Smooth muscle cell of the brain vasculature (primary cell): ENCODE measurements at regions not wholly inside any gene's neighbourhood (a gene's known extent, or its start where the extent isn't known, plus 50 kb on each side); places are given as distances from the start of the nearest gene placed in this dataset.

Source experiments
- DNase-seq: peaks from one replicate; pipeline ENCODE4 v3.0.0-alpha.2; 2012; ENCODE audit warnings: low read depth, low spot score

GRCh38 chr1:78792756-78793155, 143.1 kb downstream of the IFI44 start:
- no peak for DNase-seq

DNA sequence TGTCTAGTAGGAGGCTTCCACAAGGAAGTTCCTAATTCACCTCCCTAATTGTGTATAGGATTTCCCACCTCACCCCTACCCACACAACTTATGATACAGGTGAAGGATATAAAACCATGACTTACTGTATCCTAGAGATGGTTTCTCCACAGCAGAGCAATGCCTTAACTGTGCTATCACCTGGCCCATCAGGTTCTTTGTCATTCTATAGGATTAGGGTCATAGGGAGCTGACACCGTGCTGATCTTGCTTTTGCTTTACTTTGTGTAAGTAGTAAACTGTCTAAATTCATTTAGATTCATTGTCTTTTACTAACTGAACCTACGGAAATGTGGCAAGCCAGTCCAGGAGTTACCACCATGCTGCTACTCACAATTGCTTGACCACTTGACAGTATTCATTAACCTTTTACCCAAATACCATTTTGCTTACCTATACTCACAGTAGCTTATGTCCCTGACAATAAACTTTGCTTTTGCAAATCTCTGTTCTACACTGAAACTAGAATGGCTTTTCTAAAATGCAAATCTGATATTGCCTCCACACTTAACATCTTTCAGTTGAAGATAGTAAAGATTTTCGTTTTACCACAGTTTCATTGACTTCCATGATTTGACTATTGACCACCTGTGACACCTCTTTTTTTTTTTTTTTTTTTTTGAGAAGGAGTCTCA, 147.6 kb downstream of the IFI44 start:
- no peak for DNase-seq

DNA sequence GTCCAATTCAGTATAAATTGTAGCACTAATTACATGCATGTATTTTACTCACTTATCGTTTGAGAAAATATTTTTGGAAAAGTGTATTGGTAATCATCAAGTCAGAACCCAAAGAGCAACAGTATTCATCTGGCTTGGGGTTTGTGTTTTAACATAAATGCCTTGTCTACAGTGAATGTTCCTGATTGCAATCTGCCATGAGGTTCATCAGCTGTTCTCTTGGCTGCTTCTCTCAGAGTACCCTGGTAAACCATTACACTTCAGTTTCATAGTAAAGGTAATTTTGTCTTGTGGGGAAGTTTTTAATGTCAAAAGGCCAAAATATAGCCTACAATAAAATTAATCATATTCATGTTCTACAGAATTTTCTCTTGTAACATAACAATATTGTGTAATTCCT, 150.3 kb downstream of the IFI44 start:
- no peak for DNase-seq

DNA sequence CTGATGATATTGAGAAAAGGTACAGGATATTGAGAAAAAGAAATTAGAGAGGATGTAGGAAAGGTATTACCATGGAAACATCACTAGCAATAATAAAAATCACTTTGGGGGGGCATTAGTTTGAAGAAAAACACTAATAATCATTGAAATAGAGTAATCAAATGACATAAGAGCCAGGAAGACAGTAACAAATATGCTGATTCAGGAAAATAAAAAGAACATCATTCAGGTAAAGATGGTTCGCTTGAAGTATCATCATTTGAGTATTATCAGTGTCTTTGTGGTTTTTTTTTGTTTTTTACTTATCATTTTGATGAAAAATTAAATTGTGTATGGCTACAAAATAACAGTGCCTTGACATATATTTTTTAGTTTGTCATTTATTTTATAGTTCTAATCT, 164.5 kb downstream of the IFI44 start:
- no peak for DNase-seq

- DNase-seq, result no peak
Measured at GRCh38 chr1:78825561-78825960, 175.9 kb downstream of the IFI44 start.

DNA sequence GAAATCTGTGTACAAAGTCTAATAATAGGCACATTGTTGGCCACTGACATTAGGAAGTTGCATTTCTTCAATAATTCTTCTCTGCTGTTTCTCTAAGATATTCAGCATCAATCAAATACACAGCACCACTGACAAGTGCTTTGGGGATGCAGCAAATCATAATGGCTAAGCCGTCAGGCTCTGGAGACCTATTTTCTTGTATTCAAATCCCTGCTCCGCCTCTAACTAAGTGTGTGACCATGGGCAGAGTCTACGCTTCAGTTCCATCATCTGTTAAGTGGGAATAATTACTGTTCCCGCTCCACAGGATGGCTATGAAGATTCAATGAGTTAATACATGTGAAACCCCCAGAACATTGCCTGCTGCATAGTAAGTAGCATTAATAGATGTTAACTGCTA, 176.9 kb downstream of the ADGRL4 start:
- DNase-seq, result no peak

DNA sequence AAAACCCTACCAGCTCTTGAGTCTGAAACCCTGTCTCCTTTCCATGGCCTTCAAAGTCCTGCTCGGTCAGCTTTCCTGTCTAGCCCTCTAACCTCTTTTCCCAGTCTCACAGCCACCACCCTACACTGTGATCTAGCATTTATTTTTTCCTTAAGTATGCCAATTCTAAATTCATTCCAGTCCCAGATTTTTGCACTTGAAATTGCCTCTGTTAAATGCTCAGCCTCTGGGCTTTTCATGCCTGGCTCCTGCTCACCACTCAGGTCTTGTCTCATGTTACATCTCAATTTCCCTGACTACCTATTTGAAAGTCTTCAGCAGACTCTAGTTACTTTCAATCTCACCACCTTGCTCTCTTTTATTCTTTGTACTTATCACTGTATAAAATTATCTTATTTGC, 176.2 kb downstream of the ADGRL4 start:
- no peak for DNase-seq

DNA sequence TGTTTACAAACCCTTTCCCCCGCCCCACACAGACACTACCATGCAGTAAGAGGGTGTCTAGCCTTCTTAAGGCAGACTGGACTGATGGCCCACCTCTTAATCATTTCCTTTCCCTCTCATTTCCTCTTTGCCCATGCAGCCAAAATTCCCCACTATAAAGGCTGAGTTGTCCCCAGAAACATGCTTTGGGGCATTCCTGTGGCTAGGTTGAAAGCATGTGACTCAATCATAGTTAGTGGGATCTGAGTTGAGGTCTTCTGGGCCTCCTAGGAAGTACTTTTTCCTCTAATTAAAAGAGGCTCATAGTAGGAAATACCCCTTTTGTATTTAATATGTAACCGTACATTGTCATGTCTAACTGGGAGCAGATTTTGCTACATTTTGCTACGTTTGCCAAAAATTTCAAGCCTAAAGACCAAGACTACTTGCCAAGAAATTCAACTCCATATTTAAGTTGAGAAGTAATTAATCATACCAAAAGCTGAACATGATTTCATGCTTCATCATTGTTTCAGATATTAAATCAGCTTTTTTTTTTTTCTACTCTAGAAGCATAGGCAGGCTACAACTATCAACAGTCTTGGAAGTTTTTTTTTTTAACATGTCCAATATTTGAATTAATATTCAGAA, 174.7 kb downstream of the ADGRL4 start:
- DNase-seq, result no peak

DNA sequence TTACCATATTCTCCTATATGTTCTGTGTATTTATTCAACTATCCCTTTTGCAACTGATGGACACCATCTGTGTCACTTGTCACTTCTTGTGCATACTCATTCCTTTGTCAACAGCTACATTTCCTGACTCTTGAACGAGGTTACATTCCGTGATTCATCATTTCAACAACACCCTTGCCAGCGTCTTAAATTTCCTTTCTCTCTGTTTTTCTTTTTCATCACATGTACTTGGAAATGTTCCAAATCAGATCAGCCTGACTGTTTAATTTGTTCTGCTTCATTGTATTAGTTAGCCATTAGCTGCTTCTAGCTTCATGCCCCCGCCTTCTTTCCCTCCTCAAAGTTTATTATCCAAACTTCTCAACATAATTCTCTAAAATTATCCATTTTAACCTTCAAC, 173.0 kb downstream of the ADGRL4 start:
- no peak for DNase-seq

GRCh38 chr1:78834201-78834741, 172.3 kb downstream of the ADGRL4 start:
- no peak for DNase-seq

GRCh38 chr1:78836726-78837125, 169.8 kb downstream of the ADGRL4 start:
- no peak for DNase-seq

- peak; percentile 56 for DNase-seq
Measured at GRCh38 chr1:78839704-78840277, 166.7 kb downstream of the ADGRL4 start.
